T47D (cell line): ENCODE measurements at regions not wholly inside any gene's neighbourhood (a gene's known extent, or its start where the extent isn't known, plus 50 kb on each side); places are given as distances from the start of the nearest gene placed in this dataset.
A peak's percentile ranks its signal among the peaks of the same experiment; 100 is the strongest.

ENCODE experiments used
- DNase-seq, 2 experiments: peaks; one replicate each; pipeline versions ENCODE4 v3.0.0 to v3.0.0-alpha.2; 2011 to 2012; ENCODE audit warnings: low read depth in 1 of 2, low spot score in 1 of 2
- JUND ChIP-seq: IDR thresholded peaks from 2 replicates; pipeline ENCODE4 v1.6.1; 2012; ENCODE audit warnings: low read depth
- in situ Hi-C: cut with HindIII; loops from 2 replicates; pipeline ENCODE4 v1.10.0; 2016; ENCODE audit warnings: low sequenced_read_pairs, low pct_unique_long_range_greater_than_20kb

DNA sequence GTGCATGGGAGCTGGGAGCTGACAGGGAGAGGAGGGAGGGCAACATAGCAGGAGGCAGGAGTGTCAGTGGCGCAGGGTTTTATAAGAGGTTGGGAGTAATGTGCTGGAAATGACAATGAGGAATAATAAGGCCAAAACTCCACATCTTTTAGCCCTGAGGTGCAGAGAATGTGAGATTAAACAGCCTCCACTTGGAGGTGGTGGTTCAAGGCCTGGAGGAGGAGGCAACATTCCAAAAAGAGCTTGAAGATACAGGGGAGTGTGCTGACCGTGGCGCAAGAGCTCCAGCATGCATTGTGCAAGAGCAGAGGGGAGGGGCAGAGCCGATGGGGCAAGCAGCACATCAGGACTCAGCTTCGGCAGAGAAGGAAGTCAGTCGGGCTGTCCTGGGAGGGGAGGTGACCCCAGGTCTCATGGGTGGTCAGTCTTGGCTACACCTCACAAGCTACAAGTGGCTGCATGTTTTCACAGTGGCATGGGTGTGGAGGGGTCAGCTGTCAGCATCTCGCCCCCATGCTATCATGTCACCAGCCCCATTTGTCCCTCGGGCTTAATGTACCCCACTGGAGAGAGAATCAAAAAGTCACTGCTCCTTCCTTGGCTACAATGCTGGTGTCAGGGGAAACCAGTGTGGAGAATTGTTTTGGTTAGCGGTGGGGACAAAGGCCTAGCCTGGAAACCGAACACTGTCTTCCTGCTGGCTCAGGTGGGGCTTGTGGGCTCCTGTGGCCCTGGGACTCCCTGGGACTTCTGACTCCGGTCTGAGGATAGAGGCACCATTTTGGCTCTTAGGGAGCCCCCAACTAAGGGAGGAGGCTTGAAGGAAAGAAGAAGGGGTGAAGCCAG is 208.0 kb downstream of the ZFP36L2 start:
- TF ChIP-seq JUND = no peak
- in situ Hi-C loops = no loop called here
- peak in 1 of 2 experiments; percentile 6 for DNase-seq

DNA sequence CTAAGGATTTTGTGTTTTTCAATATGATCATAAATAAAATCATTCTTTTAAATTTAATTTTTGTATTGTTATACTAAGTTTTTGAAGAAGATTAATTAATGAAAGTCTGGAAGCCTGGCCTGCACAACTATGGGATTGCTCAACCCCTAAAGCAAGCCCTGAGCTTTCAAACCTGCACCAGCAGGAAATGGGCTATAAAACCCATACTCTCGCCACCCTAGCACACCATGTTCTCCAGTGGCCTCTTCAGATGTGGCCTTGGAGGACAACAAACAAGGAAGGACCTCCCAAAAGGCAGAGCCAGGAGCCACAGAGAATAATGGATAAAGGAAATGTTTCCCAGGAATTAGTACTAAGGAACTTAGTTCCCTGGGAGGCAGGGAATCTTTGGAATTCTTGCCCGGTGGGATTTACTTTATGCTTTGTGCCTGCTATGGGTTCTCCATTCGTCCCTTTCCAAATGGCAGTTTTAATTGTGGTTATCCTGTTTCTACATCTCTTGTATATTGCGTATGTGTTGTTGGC is 212.5 kb downstream of the ZFP36L2 start:
- in situ Hi-C loops = no loop called here
- no peak for DNase-seq
- no peak for TF ChIP-seq JUND

DNA sequence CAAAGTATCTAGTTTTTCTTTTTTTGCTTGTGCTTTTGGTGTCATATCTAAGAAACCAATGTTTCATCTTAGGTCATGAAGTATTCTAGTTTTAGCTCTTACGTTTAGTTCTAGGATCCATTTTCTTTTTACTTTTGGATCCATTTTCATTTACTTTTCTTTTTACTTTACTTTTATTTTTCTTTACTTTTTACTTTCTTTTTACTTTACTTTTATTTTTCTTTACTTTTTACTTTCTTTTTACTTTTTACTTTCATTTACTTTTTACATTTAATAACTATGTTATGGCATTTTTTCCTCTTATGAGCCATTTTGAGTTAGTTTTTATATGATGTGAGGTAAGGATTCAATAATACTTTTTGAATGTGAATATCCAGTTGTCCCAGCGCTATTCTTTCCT is 213.4 kb downstream of the ZFP36L2 start:
- in situ Hi-C loops = no loop called here

DNA sequence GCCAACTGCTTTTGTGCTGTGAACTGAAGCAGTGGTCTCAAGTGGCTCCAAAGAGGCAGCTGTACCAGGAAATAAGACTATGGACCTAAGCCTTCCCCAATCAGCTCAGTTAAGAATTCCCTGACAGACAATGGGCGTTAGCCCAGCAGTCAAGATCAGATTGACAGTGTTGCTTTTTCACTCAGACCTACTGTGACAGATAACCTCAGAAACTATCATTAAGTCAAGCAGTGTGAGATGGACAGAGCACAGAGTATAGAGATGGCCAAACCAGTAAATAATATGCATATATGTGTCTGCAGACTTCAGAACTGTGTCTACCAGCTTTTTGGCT is 215.3 kb downstream of the ZFP36L2 start:
- DNase-seq = no peak
- TF ChIP-seq JUND = no peak
- in situ Hi-C loops = no loop called here

More for the DNA sequence above, 213.4 kb downstream of the ZFP36L2 start:
- TF ChIP-seq JUND = no peak
- no peak for DNase-seq

DNA sequence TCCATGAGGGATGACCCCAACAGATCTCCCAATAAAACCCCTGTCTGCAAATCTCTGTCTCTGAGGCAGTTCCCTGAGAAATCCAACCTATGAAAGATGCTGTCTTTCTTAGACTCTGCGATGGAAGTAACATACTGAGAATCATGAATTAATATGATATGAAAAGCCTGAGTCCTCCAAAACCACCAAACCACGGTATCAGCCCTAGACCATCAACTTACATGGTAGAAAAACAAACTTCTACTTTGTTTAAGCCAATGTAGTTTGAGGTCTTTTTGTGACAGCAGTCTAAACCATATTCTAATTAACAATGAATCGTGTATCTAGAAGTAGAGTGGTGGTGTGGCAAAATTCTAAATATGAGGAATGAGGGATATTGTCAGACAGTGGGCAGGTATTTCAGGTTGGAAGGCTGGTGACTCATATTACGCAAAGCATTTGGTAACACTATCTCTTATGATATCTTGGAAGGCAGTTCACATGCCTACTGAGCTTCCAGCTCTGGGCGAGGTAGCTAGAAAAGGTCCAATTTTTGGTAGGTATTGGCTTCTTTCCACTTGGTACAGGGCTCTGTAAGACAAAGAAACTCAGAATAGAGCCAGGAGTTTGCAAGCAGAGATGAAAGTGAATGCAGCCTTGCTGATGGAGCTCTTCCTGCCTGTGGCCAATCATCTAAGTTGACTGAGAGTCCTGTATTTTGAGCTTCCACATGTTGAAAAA is 215.8 kb downstream of the ZFP36L2 start:
- in situ Hi-C loops = no loop called here
- no peak for TF ChIP-seq JUND
- DNase-seq = peak in 1 of 2 experiments; percentile 35

DNA sequence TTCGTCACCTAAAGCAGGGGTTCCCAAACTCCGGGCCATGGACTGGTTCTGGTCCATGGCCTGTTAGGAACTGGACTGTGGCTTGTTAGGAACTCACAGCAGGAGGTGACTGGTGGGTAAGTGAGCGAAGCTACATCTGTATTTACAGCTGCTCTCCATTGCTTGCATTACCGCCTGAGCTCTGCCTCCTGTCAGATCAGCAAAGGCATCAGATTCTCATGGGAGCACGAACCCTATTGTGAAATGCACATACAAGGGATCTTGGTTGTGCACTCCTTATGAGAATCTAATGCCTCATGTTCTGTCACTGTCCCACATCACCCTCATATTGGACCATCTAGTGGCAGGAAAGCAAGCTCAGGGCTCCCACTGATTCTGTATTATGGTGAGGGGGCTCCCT is 217.0 kb downstream of the ZFP36L2 start:
- in situ Hi-C loops = no loop called here
- no peak for TF ChIP-seq JUND
- DNase-seq = no peak

DNA sequence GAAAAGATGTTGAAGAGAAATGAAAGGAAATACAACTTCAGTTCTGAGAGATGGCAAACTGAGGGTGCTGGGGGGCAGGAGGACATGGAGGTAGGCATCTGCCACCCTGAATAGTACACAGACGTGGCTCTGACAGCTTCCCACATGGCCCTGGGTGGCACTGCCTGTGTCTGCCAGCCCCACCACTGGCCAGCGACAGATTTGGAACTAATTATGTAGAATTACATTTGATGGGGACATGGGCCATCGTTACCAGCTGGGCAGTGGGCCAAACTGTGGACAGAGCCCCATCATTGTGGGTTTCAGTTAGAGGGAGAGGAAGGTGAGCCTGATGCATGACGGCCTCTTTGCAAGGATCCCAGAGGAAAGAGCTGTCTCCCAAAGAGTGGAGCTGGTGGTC is 216.0 kb upstream of the HAAO start:
- in situ Hi-C loops = no loop called here
- TF ChIP-seq JUND = no peak
- no peak for DNase-seq

DNA sequence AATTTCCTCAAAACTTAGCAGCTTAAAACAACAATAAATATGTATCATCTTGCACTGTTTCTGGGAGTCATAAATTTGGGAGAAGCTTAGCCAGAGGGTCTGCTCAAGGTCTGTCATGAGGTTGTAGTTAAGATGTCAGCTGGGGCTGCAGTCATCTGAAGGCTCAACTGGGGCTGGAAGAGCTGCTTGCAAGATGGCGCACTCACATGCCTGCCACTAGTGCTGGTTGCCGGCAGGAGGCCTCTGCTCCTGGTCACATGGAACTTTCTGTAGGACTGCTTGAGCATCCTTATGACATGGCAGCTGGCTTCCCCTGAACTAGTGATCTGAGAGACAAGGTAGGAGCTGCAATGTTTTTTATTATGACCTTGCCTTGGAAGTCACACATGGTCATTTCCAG is 215.5 kb upstream of the HAAO start:
- no peak for TF ChIP-seq JUND
- in situ Hi-C loops = no loop called here
- no peak for DNase-seq

DNA sequence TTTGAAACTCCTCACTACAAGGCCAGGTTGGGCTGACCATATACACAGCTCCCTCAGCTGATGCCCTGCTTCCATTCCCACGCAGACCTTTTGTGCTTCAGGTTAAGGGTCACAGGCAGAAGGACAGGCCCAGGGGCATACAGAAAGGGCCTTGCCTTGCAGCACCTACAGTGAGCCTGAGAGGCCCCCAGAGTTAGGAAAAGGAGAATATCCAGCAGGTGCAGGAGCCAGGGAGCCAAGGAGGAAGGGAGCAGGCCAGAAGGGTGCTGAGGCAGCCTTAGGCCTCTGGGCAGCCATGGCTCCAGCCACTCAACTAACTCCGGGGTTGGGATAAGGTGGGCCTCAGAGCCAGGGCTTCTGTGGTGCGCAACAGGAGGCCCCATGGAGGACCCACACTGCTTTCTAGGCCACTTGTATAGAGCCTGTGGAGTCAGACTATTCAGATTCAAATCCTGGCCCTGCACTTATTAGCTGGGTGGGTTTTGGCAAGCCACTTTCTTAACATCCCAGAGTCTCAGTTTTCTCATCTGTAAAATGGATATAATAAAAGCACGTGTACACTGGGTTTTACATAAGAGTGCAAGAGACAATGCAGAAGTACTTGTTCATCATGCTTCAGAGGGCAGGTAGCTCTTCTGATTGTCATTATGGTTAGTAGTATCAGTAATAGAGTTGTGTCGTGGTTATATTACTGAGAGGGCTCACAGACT is 214.6 kb upstream of the HAAO start:
- in situ Hi-C loops = no loop called here
- no peak for DNase-seq
- no peak for TF ChIP-seq JUND

DNA sequence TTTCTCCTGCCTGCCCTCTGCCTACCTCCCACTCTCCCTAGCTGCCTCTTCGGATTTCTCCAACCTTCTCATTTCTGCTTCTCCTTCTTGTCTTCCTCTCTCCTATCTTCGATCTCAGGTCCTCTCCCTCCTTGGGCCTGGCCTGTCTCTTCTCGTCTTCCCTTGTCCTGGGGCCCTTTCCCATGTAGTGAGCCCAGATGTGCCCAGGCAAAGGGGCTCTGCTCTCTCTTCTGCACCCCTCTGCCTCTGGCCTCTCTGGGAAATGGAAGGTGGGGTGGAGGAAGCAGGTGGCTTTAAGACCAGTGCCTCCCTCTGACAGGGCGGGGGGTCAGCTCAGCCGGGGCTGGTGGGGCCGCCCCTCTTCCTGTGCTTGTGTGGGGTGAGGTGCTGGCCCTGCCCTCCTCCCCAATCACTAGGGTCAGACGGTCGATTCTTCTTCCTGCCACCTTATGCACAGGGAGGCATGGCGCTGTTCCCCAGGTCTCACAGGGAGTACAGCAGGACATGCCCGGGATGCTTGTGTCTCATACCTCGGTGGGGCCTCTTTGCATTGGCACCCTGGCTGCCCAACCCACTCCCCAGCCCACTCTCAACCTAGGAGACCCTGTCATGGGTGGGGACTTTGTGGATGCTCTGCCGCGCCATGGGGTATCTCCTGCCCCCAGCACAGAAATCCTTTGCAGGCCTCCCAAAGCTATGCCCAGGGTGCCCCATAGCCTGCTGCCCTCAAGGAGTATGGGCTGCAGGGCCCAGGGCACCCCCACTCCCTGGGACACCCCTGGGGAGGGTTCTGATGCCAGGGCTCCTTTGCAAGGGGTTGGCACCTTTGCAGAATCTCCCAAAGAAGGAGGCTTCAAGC is 213.8 kb upstream of the HAAO start:
- in situ Hi-C loops = no loop called here
- no peak for TF ChIP-seq JUND
- DNase-seq = no peak

DNA sequence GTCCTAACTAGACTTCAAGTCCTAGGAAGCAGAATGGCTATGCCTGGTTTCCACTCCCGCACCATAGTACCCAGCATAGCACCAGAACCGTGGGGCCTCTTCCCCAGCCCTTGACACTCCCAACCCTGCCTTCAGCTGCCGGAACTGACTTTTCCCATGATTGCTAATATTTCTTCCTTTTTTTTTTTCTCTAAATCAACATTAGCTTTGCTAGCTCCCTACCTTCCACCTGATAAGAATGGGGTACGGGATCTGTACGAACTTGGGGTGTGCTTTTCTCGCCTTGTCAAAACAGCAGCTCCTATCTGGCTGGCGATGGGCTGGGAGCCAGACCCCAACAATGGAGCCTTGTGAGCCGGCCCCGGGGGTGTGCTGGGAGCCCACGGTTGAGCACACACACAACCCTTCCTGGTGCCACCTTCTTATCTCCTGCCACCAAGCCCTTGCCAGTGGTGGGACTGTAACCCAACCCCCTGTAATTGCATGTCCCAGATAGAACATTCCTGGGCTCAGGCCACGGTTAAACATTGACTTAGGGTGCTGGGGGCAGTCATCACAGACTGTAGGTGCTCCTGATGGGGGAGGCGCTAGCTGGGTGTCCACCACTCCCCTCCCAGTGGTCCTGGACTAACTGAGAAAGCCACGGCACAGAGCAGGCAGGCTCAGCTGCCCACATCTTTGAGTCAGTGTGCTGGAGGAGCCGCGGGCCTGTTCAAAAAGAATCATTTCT is 213.0 kb upstream of the HAAO start:
- in situ Hi-C loops = no loop called here
- TF ChIP-seq JUND = no peak
- no peak for DNase-seq
